A673 (cell line): ENCODE measurements at regions not wholly inside any gene's neighbourhood (a gene's known extent, or its start where the extent isn't known, plus 50 kb on each side); places are given as distances from the start of the nearest gene placed in this dataset.

Experiments used
- EZH2 ChIP-seq: fragments of 200-600 bp; sonication (generic); IDR thresholded peaks from 2 replicates; pipeline ENCODE4 v1.6.1; 2017; ENCODE audit warnings: borderline replicate concordance, low read depth, mild to moderate bottlenecking, mixed read lengths, antibody characterized with exemption, low read length; ENCODE audit not compliant: poor library complexity, severe bottlenecking
- TF ChIP-seq, protein P1 (sequence below): fragments of 300-800, 200-600 bp; sonication (generic); conservative IDR thresholded peaks from 2 replicates; pipeline ENCODE4 v1.5.1; 2017; ENCODE audit warnings: low read depth, mild to moderate bottlenecking, antibody characterized with exemption, low read length, moderate library complexity, mixed read lengths

DNA sequence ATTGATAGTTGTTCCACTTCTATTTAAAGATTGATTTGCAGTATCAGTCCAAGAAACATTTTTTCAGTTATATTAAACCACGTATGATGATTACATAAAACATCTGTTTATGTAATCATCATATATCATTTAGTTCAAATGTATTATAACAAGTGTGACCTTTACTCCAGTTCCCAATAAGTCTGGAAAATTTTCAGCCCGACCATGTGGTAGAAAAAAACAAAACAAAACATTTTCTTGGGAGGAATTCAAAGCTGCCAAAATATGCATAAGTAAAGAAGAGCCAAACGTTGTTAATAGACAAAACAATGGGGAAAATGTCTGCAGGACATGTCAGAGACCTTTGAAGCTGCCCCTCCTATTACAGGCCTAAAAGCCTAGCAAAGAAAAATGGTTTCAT, 709.1 kb downstream of the FAT4 start:
- TF ChIP-seq, protein P1, sequence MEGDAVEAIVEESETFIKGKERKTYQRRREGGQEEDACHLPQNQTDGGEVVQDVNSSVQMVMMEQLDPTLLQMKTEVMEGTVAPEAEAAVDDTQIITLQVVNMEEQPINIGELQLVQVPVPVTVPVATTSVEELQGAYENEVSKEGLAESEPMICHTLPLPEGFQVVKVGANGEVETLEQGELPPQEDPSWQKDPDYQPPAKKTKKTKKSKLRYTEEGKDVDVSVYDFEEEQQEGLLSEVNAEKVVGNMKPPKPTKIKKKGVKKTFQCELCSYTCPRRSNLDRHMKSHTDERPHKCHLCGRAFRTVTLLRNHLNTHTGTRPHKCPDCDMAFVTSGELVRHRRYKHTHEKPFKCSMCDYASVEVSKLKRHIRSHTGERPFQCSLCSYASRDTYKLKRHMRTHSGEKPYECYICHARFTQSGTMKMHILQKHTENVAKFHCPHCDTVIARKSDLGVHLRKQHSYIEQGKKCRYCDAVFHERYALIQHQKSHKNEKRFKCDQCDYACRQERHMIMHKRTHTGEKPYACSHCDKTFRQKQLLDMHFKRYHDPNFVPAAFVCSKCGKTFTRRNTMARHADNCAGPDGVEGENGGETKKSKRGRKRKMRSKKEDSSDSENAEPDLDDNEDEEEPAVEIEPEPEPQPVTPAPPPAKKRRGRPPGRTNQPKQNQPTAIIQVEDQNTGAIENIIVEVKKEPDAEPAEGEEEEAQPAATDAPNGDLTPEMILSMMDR: no peak
- no peak for TF ChIP-seq EZH2
